ENCODE measurements at regions not wholly inside any gene's neighbourhood (a gene's known extent, or its start where the extent isn't known, plus 50 kb on each side); places are given as distances from the start of the nearest gene placed in this dataset.

- TF ChIP-seq TAF1 (IDR thresholded peaks at IDR 0.05; ENCODE audit: borderline replicate concordance, low read depth, low read length) (no peak), CTCF (IDR thresholded peaks at IDR 0.05) (no peak), RFX5 (IDR thresholded peaks at IDR 0.05; ENCODE audit: low read length) (no peak)
These were observed 101.2 kb upstream of the NUDT6 start for GRCh38 chr4:123023647-123024046.

All from SK-N-SH (cell line).